ENCODE measurements at regions not wholly inside any gene's neighbourhood (a gene's known extent, or its start where the extent isn't known, plus 50 kb on each side); places are given as distances from the start of the nearest gene placed in this dataset.

DNA sequence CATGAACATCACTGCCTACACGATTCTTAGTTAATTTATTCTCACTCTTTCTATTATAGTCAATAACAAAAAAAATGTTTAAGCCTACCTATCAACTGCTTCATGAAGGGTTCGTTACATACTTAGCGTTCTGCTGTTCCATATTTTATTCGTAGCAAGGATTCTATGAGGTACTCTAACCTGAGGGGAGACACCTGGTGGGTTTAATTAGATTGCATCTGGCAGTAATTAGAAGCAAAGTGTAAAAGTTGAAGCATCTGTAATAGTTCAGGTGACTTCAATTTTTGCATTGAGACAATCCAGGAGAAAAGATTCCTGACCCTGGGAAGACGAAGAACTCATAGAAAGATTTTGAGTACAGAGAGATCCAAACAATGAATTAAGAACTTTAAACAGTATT, 1655.8 kb upstream of the TENM3 start:
- no peak for DNase-seq (ENCODE audit: low spot score)
- H3K36me3 ChIP-seq (replicated peaks in 1 of 2; ENCODE audit: control insufficient read depth in 1 of 2, insufficient read depth in 2 of 2, low read length in 2 of 2), result no peaks in the 10 kb centered on the region
- TF ChIP-seq ONECUT2 (CRISPR knock-in tag; IDR thresholded peaks at IDR 0.05) (no peak), ZC3H4 (CRISPR knock-in tag; IDR thresholded peaks at IDR 0.05; ENCODE audit: borderline replicate concordance) (no peak), BHLHE40 (IDR thresholded peaks at IDR 0.05; ENCODE audit: low read length) (no peak), CREB1 (IDR thresholded peaks at IDR 0.05) (no peak), CREB1 (CRISPR knock-in tag; IDR thresholded peaks at IDR 0.05) (no peak), ZNF703 (CRISPR knock-in tag; IDR thresholded peaks at IDR 0.05; ENCODE audit: borderline replicate concordance) (no peak), ZNF7 (CRISPR knock-in tag; IDR thresholded peaks at IDR 0.05) (no peak), ELF1 (CRISPR knock-in tag; IDR thresholded peaks at IDR 0.05) (no peak)
- TF ChIP-seq, protein P1, sequence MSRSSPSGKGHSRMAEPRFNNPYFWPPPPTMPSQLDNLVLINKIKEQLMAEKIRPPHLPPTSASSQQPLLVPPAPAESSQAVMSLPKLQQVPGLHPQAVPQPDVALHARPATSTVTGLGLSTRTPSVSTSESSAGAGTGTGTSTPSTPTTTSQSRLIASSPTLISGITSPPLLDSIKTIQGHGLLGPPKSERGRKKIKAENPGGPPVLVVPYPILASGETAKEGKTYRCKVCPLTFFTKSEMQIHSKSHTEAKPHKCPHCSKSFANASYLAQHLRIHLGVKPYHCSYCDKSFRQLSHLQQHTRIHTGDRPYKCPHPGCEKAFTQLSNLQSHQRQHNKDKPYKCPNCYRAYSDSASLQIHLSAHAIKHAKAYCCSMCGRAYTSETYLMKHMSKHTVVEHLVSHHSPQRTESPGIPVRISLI (CRISPR knock-in tag; IDR thresholded peaks at IDR 0.05; ENCODE audit: borderline replicate concordance), result no peak
- TF ChIP-seq, protein P2, sequence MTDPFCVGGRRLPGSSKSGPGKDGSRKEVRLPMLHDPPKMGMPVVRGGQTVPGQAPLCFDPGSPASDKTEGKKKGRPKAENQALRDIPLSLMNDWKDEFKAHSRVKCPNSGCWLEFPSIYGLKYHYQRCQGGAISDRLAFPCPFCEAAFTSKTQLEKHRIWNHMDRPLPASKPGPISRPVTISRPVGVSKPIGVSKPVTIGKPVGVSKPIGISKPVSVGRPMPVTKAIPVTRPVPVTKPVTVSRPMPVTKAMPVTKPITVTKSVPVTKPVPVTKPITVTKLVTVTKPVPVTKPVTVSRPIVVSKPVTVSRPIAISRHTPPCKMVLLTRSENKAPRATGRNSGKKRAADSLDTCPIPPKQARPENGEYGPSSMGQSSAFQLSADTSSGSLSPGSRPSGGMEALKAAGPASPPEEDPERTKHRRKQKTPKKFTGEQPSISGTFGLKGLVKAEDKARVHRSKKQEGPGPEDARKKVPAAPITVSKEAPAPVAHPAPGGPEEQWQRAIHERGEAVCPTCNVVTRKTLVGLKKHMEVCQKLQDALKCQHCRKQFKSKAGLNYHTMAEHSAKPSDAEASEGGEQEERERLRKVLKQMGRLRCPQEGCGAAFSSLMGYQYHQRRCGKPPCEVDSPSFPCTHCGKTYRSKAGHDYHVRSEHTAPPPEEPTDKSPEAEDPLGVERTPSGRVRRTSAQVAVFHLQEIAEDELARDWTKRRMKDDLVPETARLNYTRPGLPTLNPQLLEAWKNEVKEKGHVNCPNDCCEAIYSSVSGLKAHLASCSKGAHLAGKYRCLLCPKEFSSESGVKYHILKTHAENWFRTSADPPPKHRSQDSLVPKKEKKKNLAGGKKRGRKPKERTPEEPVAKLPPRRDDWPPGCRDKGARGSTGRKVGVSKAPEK (CRISPR knock-in tag; IDR thresholded peaks at IDR 0.05; ENCODE audit: borderline replicate concordance), result no peak
- TF ChIP-seq, protein P3, sequence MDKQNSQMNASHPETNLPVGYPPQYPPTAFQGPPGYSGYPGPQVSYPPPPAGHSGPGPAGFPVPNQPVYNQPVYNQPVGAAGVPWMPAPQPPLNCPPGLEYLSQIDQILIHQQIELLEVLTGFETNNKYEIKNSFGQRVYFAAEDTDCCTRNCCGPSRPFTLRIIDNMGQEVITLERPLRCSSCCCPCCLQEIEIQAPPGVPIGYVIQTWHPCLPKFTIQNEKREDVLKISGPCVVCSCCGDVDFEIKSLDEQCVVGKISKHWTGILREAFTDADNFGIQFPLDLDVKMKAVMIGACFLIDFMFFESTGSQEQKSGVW (CRISPR knock-in tag; IDR thresholded peaks at IDR 0.05; ENCODE audit: borderline replicate concordance), result no peak
- TF ChIP-seq, protein P4, sequence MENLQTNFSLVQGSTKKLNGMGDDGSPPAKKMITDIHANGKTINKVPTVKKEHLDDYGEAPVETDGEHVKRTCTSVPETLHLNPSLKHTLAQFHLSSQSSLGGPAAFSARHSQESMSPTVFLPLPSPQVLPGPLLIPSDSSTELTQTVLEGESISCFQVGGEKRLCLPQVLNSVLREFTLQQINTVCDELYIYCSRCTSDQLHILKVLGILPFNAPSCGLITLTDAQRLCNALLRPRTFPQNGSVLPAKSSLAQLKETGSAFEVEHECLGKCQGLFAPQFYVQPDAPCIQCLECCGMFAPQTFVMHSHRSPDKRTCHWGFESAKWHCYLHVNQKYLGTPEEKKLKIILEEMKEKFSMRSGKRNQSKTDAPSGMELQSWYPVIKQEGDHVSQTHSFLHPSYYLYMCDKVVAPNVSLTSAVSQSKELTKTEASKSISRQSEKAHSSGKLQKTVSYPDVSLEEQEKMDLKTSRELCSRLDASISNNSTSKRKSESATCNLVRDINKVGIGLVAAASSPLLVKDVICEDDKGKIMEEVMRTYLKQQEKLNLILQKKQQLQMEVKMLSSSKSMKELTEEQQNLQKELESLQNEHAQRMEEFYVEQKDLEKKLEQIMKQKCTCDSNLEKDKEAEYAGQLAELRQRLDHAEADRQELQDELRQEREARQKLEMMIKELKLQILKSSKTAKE (CRISPR knock-in tag; IDR thresholded peaks at IDR 0.05; ENCODE audit: borderline replicate concordance), result no peak
- no peak overlapping the region for H2AFZ ChIP-seq (ENCODE audit: low read length)
- CTCF ChIA-PET (ENCODE audit: low intra/inter-chr PET ratio, low total read pairs), result no interaction called here
- H3K4me2 ChIP-seq (ENCODE audit: low read depth, low read length), result no peak overlapping the region
- no peak overlapping the region for H3K27ac ChIP-seq (ENCODE audit: extremely low read length, insufficient read depth, low read length)
- in situ Hi-C loops (cut with HindIII; ENCODE audit: extremely low pct_ligation_motif_present, low pct_unique_long_range_greater_than_20kb) (no loop called here), intact Hi-C loops (cut with micrococcal nuclease; ENCODE audit: unreplicated experiment) (no loop called here)
- H3K9ac ChIP-seq (ENCODE audit: insufficient read depth, low read depth, low read length), result no peak overlapping the region
- no peaks in the 10 kb centered on the region for H3K79me2 ChIP-seq (ENCODE audit: insufficient read depth, low read length)
- no peak for ATAC-seq
- H3K4me1 ChIP-seq (ENCODE audit: insufficient read depth, low read length), result no peaks in the 10 kb centered on the region
- POLR2A ChIA-PET, result no interaction called here
- no peaks in the 10 kb centered on the region; a peak in 1 of 5 replicates for H3K27me3 ChIP-seq (ENCODE audit: control insufficient read depth in 1 of 2, insufficient read depth in 2 of 2, low read length in 2 of 2)
- BruUV-seq (replicated peaks), result no TSS peak
- no peak for FAIRE-seq
- no peak overlapping the region for H3K4me3 ChIP-seq (replicated peaks in 1 of 3; ENCODE audit: insufficient read depth in 1 of 3, low read depth in 2 of 3, low read length in 3 of 3)
- 33% methylated on average over 5 of the region's 5 CpGs for WGBS (ENCODE audit: low lambda C conversion rate)
- no peaks in the 10 kb centered on the region for H4K20me1 ChIP-seq (ENCODE audit: insufficient read depth, low read length)
- H3K9me3 ChIP-seq (ENCODE audit: low read length), result no peaks in the 10 kb centered on the region

Measured in HepG2 (cell line).